Right lobe of liver (tissue), 4 donors: ENCODE measurements at regions not wholly inside any gene's neighbourhood (a gene's known extent, or its start where the extent isn't known, plus 50 kb on each side); places are given as distances from the start of the nearest gene placed in this dataset.

ENCODE experiments used
- CTCF ChIP-seq, 4 donors: fragments of 200-600 bp in 3 of 4; fragments of 450-650 bp in 1 of 4; IDR thresholded peaks; one replicate each; pipeline versions ENCODE4 v1.5.1 to v1.8.0; 2016 to 2022; ENCODE audit warnings: antibody characterized with exemption in 4 of 4, mild to moderate bottlenecking in 2 of 4
- POLR2A ChIP-seq: fragments of 450-650 bp; IDR thresholded peaks from one replicate; pipeline ENCODE4 v1.6.1; 2017; ENCODE audit warnings: antibody characterized with exemption, mild to moderate bottlenecking
- donor health status: DM: no; HTN: no; CAD: no.
- donor health status: DM: no; HTN: no; CAD: no.
- donor health status: DM: no; HTN: yes; CAD: no.

- no peak for TF ChIP-seq POLR2A
- no peak for TF ChIP-seq CTCF (IDR thresholded peaks at IDR 0.05)
Measured at GRCh38 chr12:107319533-107320032, 226.2 kb upstream of the CRY1 start.
